ENCODE measurements at regions not wholly inside any gene's neighbourhood (a gene's known extent, or its start where the extent isn't known, plus 50 kb on each side); places are given as distances from the start of the nearest gene placed in this dataset.

GRCh38 chr3:22928216-22929110 is 274.7 kb upstream of the UBE2E2 start:
- TF ChIP-seq, protein P1, sequence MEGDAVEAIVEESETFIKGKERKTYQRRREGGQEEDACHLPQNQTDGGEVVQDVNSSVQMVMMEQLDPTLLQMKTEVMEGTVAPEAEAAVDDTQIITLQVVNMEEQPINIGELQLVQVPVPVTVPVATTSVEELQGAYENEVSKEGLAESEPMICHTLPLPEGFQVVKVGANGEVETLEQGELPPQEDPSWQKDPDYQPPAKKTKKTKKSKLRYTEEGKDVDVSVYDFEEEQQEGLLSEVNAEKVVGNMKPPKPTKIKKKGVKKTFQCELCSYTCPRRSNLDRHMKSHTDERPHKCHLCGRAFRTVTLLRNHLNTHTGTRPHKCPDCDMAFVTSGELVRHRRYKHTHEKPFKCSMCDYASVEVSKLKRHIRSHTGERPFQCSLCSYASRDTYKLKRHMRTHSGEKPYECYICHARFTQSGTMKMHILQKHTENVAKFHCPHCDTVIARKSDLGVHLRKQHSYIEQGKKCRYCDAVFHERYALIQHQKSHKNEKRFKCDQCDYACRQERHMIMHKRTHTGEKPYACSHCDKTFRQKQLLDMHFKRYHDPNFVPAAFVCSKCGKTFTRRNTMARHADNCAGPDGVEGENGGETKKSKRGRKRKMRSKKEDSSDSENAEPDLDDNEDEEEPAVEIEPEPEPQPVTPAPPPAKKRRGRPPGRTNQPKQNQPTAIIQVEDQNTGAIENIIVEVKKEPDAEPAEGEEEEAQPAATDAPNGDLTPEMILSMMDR (IDR thresholded peaks at IDR 0.05; ENCODE audit: borderline replicate concordance, control extremely low read depth, extremely low read depth, insufficient read depth, missing control alignments), result no peak
- DNase-seq (ENCODE audit: low spot score), result no peak
- in situ Hi-C loops (cut with MboI; ENCODE audit: low sequenced_read_pairs, unreplicated experiment), result no loop called here

DNA sequence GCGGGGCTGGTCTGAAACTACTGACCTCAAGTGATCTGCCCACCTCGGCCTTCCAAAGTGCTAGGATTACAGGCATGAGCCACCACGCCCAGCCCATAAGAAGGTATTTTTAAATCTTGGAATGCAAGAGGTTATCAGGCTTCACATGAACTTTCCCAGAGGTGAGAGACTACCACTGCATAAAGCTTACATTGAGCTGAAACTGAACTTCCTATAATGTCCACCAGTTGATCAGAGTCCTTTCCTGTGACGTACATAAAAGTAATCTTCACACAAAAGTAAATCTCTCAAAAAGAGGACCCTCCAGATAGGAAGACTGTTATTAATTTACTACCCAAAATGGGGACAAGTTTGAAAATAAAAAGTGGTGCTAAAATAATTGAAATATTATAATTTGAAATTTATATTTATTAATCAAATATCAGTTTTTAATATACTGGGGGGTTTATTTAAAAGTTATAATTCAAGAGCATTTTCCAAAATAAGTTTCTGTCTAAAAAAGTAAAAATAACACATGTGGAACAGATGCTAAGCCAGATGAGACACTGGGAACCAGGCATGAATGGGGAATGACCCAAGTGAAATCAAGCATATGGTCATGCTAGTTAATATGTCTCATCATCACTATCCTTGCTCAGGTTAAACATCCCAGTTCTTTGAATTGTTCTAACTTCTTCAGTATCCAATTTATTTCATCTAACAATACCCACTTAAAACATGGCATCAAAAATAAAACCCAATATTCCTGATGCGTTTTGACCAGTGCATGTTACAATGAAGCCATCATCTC is 269.9 kb upstream of the UBE2E2 start:
- in situ Hi-C loops (cut with MboI; ENCODE audit: low sequenced_read_pairs, unreplicated experiment), result no loop called here
- TF ChIP-seq, protein P1 (IDR thresholded peaks at IDR 0.05; ENCODE audit: borderline replicate concordance, control extremely low read depth, extremely low read depth, insufficient read depth, missing control alignments), result no peak
- no peak for DNase-seq (ENCODE audit: low spot score)

- in situ Hi-C loops (cut with MboI; ENCODE audit: low sequenced_read_pairs, unreplicated experiment), result no loop called here
- TF ChIP-seq, protein P1 (IDR thresholded peaks at IDR 0.05; ENCODE audit: borderline replicate concordance, control extremely low read depth, extremely low read depth, insufficient read depth, missing control alignments), result no peak
- no peak for DNase-seq (ENCODE audit: low spot score)
These were observed 269.3 kb upstream of the UBE2E2 start for GRCh38 chr3:22933841-22934116.

- TF ChIP-seq, protein P1 (IDR thresholded peaks at IDR 0.05; ENCODE audit: borderline replicate concordance, control extremely low read depth, extremely low read depth, insufficient read depth, missing control alignments), result no peak
- DNase-seq (ENCODE audit: low spot score), result no peak
- in situ Hi-C loops (cut with MboI; ENCODE audit: low sequenced_read_pairs, unreplicated experiment), result no loop called here
These were observed 268.1 kb upstream of the UBE2E2 start for GRCh38 chr3:22935040-22935439.

- in situ Hi-C loops (cut with MboI; ENCODE audit: low sequenced_read_pairs, unreplicated experiment), result no loop called here
- TF ChIP-seq, protein P1 (IDR thresholded peaks at IDR 0.05; ENCODE audit: borderline replicate concordance, control extremely low read depth, extremely low read depth, insufficient read depth, missing control alignments), result no peak
- DNase-seq (ENCODE audit: low spot score), result no peak
These were observed 265.6 kb upstream of the UBE2E2 start for GRCh38 chr3:22937536-22937935.

GRCh38 chr3:22938739-22939138 is 264.4 kb upstream of the UBE2E2 start:
- DNase-seq (ENCODE audit: low spot score), result no peak
- TF ChIP-seq, protein P1 (IDR thresholded peaks at IDR 0.05; ENCODE audit: borderline replicate concordance, control extremely low read depth, extremely low read depth, insufficient read depth, missing control alignments), result no peak
- in situ Hi-C loops (cut with MboI; ENCODE audit: low sequenced_read_pairs, unreplicated experiment), result no loop called here

Data from GM13976 (cell line).